Stimulated activated CD8-positive, alpha-beta memory T cell treated with anti-CD3 and anti-CD28 coated beads, Interleukin-12 subunit alpha, Interleukin-12 subunit beta, amount 100 ng/mL, for 4 hours (primary cell): ENCODE measurements at regions not wholly inside any gene's neighbourhood (a gene's known extent, or its start where the extent isn't known, plus 50 kb on each side); places are given as distances from the start of the nearest gene placed in this dataset.

Experiments used
- DNase-seq: peaks from one replicate; pipeline ENCODE4 v3.0.0-alpha.2; 2020; ENCODE audit warnings: low read depth

- DNase-seq = no peak
These were observed 90.7 kb upstream of the MYL2 start for GRCh38 chr12:111010916-111011657.

- no peak for DNase-seq
These were observed 89.7 kb upstream of the MYL2 start for GRCh38 chr12:111010061-111010460.

- DNase-seq = no peak
These were observed 86.2 kb upstream of the MYL2 start for GRCh38 chr12:111006621-111007020.

GRCh38 chr12:110998971-110999370 lies 78.6 kb upstream of the MYL2 start:
- DNase-seq = no peak

- DNase-seq = no peak
These were observed 77.8 kb upstream of the MYL2 start for GRCh38 chr12:110998165-110998564.

- no peak for DNase-seq
These were observed 76.0 kb upstream of the MYL2 start for GRCh38 chr12:110996415-110996814.

- no peak for DNase-seq
These were observed 75.2 kb upstream of the MYL2 start for GRCh38 chr12:110995615-110996014.

- DNase-seq = no peak
These were observed 74.6 kb upstream of the MYL2 start for GRCh38 chr12:110995016-110995415.

GRCh38 chr12:110993434-110993833 lies 73.1 kb upstream of the MYL2 start:
- no peak for DNase-seq

- no peak for DNase-seq
These were observed 72.5 kb upstream of the MYL2 start for GRCh38 chr12:110992909-110993308.

- no peak for DNase-seq
These were observed 63.4 kb upstream of the MYL2 start for GRCh38 chr12:110983811-110984210.

GRCh38 chr12:110972866-110973265 lies 52.5 kb upstream of the MYL2 start:
- no peak for DNase-seq

- DNase-seq = no peak
These were observed 51.6 kb upstream of the MYL2 start for GRCh38 chr12:110971936-110972335.

- no peak for DNase-seq
These were observed 51.0 kb upstream of the MYL2 start for GRCh38 chr12:110971189-110971920.
